Activated T-cell treated with anti-CD3 and anti-CD28 coated beads for 1 hour (primary cell): ENCODE measurements at regions not wholly inside any gene's neighbourhood (a gene's known extent, or its start where the extent isn't known, plus 50 kb on each side); places are given as distances from the start of the nearest gene placed in this dataset.

Source experiments
- DNase-seq: peaks from one replicate; pipeline ENCODE4 v3.0.0-alpha.2; 2020; ENCODE audit warnings: low read depth

DNA sequence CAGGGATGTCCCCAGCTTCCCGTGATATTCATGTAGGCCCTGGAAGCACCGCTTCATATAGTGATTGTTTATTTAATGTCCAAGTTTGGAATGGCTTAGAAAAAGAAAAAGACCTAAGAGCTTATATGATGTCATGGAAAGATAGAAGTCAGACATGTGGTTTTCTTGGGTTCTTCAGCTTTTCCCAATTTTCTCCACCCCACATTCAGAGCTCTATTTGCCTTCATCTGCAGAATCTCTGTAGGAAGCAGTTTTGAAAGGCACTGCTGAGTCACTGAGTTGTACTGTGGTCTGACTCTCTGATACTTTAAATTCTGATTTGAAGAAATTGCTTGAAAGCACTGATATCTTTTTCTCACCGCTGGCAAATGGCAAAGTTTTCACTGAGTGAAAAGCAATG lies 120.6 kb upstream of the EDNRA start:
- DNase-seq: no peak

DNA sequence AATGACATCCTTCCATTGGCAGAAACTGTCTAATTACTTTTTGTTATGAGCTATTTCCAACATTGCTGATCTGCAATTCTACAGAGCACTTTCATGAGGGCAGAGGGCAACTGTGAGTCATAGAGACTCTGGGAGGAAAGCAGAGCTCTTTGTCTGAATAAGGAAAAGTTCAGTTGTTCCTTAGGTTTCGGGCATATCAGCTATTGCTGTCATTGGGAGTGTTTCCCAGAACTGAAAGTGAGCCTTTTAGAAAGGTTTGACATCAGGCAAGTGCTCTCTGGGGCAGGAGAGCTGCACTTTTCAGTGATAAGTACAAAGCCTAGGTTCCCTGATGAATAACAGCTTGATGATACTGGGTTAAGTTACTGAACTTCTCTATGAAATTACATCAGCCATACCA lies 119.2 kb upstream of the EDNRA start:
- DNase-seq: no peak

DNA sequence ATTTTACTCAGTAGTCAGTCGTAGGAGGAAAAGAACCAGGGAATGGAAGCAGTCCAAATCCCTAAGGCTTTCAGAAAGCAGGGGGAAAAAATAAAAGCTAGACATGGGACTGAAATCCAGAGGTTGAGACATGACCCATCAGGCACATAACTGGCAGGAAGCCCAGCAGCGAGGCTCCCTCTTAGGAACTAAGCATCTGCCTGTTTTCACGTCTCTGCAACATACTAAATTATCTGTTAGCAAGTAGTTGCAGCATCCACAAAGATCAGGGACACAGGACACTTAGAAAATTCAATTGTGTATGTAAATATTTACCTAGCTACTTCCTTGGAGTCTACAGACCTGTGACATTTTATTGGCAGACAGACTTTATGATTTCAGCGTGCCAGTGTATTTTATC lies 118.0 kb upstream of the EDNRA start:
- DNase-seq: no peak

DNA sequence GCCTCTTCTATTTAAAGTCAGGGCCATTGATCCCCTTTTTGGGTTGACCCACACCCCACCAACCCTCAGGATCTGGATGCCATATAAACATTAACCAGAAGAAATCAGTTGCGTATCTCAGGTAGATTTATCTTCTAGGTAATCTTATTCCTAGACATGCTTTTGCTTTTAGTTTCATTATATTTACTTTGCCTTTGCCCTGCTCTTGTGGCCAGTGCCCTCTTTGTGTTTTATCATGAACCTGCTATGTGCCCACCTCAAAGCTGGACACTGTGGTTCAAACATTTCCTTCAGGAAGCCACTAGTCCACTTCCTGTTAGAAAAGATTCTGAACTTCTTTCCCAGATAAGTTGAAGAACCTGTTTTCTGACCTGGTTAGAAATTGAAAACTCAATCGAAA lies 117.4 kb upstream of the EDNRA start:
- no peak for DNase-seq

DNA sequence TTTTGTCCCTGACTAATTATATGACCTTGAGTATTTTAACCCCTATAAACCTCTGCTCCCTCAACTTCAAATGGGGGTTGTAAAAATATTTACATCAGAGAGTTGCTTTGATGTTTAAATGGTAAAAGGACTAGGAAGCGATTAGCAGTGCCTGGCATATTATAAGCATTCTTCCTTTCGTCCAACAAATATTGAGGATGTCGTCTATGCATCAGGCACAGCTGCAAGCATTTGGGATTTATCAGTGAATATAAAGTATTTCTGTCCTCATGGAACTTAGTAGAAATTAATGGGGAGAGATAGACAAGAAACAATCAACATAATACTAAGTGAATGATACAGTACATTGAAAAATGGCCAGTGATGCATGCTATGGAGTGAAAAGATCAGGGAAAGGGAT lies 115.5 kb upstream of the EDNRA start:
- DNase-seq: no peak

DNA sequence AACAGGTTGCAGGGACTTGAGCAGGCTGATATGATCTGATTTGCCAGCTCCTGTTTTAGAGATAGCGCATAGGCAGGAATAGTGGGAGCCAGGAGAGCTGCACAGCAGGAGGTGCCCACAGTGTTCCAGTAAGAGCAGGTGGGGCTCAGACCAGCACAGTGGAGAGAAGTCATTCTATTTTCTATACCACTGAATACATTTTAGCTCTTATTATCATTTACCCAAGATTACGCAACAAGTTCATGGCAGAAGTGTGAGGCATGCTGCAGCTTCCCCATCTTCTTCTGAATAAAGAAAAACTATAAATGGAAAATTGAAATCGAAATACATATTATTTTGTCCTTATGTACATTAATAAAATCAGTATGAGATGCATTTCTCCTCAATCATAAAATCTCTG lies 114.7 kb upstream of the EDNRA start:
- no peak for DNase-seq

DNA sequence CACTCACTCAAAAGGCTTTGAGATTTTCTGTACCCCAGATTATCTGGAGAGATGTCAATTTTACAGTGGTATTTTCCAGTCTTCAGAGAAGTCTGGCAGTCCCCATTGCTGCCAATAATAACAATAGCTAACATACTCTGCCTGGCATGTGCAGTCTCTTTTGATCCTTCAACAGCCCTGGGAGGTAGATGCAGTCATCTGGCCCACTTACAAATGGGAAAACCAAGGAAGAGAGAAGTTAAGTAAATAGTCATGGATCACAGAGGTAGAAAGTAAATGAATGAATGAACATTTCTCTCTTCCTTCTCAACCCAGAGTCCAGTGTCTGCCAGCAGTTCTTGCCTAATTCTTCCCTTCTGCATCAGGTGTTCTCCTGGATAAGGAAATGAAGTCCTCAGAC lies 113.0 kb upstream of the EDNRA start:
- DNase-seq: no peak

DNA sequence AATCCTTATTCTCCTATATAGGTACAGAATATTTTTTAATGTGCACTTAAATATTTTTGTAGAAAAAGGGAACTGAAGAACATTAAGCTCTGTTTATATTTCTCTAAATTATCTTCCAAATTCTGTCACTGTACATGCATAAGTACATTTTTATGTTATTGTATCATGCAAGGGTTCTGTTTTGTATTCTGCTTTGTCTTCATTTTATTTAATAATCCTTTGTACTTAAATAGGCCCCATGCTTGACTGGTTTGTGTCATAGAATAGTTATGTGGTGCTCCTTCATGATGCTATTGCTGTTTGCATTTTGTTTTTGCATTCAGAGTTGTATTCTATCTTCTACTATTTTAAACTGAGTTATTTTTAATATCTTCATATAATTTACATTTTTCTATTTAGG lies 111.9 kb upstream of the EDNRA start:
- no peak for DNase-seq

DNA sequence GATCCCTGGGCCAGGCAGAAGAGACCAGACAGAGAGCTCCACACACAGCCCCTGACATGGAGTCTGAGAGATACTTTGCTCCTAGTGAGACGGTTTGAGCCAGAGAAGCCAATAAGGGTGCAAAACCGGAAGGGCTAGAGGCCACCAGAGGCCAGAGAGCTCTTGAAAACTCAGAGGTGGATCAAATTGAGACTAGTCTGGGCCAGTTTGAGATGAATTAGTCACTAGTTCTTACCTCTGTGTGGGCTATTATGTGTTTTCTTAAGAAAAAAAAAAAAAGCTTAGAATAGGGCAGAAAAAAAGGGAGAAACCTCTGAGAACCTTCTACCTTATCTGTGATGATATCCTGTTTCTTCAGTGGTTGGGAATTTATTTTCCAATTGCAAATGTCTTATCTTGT lies 110.4 kb upstream of the EDNRA start:
- no peak for DNase-seq

DNA sequence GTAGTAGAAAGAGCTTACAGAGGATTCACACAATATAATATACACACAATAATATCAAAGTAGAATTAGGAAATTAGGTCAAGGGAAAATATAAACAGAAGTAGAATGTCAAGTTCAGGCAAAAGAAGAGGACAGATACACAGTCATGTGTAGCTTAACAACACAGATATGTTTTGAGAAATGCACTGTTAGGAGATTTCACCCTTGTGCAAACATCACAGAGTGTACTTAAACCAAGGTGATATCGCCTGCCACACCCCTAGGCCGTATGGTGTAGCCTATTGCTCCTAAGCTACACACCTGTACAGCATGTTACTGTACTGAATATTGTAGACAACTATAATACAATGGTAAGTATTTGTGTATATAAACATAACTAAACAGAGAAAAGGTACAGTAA lies 110.0 kb upstream of the EDNRA start:
- no peak for DNase-seq

DNA sequence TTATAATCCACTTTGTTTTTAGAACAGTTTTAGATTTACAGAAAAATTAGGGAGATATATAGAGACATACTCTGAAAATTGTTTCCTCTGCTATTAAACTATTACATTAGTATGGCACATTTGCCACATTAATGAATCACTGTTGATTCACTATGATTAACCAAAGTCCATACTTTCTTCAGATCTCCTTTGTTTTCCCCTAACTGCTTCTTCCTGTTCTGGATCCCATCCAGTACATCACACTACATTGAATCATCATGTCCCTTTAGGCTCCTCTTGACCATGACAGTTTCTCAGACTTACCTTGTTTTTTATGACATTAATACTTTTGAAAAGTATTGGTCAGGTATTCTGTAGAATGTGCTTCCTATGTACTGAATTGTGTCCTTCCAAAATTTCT lies 109.2 kb upstream of the EDNRA start:
- DNase-seq: no peak

DNA sequence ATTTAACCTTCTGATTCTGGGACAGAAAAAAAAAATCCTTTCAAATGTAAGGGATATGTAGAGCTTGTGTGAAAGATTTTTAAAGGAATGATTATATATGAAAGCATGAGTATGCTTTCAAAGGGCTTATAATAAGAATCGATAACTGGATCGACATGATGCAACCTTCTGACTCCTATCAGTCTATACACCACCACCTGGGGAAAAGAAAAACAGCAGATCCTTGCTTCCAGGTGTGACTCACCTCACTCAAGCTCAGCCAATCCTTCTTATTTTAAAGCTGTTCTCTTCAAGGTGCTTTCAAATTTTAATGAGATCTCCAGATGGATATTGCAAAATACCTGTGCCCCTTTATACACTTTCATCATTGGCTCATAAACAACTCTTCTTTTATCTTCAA lies 102.1 kb upstream of the EDNRA start:
- DNase-seq: no peak

DNA sequence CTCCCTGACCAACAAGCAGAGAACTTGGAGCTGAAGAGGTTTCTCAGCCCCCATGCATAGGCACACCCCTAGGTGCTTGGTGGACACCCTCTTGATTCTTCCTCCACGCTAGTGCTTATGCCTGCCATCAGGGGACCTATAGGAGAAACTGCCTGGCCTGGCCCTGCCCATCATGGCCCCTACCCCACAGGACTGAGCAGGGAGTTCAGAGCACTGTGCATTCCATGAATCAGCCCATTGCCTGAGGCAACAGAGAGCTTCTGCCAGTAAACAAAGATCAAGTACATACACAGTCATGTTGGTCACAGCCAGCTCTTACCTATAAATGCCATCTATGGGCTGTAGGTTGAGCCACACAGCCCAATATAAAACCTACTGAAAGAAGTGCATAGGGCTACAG lies 99.1 kb upstream of the EDNRA start:
- no peak for DNase-seq

DNA sequence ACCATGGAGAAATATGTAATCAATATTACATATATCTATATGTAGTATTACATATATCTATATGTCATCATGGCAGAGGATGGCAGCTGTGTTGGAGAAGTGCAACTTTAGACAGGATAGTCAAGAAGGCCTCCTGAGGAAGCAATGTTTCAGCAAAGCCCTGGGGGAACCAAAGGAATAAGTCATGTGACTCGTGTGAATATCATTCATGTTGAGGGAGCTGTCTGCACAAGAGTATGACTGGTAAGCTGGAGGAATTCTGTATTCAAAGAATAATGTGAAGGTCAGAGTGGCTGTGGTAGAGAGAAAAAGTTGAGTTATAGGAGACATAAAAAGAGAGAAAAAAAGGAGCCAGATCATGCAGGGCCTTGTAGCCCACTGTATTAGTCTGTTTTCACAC lies 92.9 kb upstream of the EDNRA start:
- DNase-seq: no peak

DNA sequence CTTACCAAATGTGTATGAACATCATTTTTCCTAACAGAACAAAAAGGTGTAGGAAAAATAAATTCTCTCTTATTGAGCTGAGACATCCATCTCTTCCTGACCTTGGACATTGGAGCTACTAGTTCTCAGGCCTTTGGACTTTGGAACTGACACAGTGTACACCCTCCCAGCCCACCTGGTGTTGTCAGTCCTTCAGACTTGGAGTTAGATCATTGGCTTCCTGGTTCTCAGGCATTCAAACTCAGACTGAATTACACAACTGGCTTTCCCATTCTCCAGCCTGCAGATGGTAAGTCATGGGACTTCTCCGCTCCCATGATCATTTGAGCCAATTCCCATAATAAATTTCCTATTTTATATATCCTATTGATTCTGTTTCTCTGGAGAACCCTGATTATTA lies 84.8 kb upstream of the EDNRA start:
- DNase-seq: no peak

DNA sequence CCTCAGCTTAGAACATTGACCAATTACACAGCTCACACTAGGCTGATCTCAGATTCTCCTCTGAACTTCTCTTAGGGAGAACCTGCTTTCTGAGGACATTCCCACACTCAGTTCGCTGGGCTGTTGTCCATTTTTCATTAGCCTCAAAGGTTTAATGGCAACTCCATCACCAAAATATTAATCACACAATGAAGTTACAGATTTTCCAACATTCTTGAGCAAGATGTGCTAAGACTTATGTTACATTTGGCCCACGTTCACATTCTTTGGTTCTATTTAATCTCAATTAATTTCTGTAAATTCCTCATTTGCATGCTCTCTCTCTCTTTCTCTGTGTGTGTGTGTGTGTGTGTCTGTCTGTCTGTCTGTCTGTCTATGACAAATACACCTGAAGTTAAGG lies 82.3 kb upstream of the EDNRA start:
- DNase-seq: no peak

DNA sequence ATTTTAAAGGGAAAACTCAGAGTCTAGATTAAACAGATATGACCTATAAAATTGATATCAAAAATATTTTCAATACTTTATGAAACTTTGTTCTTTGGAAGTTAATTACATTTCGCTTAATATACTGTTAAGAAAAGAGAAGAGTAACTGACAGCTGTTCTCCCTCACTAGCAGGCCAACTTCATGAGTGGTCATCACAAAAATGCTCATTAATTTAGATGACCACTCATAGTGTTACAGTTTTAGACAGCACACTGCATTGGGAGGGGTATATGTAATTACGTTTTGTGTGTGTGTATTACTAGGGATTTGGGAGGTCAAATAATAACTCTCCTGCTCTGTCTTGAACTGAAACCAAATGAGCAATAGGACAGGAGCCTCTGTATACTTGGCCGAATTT lies 80.2 kb upstream of the EDNRA start:
- DNase-seq: no peak

DNA sequence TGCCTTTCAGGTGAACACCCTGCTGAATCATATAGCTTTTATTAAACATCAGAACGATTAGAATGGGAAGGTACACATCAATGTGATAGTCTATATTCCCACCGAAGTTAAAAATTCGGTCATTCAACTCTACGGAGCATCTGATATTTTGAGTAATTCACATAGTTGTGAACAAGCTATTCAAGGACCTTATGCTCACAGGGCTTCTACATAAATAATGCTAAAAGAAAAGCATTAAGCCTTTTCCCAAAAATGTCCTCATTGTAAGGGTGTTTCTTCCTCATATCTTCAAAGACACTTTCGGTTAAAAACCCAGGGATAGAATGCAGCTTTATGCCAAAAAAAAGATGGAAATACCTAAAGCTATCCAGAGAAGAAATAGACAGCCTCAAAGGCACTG lies 79.7 kb upstream of the EDNRA start:
- DNase-seq: no peak

DNA sequence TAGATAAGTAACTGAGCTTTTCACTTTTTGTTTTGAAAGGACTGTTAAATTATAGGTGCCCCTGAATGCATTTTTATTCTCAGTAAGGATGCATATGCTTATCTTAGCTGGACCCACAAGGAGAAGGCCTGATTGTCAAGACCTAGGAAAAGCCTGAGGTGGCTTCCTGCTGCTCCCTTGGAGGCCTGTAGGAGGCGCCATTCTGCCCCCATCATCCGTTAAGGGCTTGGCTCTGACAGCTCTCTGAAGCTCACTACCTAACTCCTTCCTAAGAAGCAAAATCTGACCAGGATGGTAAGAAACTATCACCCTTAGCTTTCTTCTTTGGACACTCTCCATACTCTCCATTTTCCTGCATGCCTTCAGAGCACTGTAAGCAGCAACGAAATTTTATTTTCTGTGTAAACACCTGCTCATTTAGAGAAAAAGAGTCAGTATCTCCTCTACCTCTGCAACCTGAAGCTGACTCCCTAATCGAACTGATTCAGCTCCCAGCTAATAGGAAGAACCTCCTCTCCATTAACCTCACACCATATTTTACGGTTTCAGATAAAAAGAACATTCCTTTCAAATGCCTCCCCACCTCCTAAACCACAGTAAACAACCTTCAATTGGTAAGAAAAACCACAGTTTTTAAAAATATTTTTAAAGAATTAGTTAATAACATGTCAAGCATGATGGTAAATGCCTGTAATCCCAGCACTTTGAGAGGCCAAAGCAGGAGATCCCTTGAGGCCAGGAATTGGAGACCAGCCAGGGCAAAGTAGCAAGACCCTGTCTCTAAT lies 73.4 kb upstream of the EDNRA start:
- DNase-seq: no peak

DNA sequence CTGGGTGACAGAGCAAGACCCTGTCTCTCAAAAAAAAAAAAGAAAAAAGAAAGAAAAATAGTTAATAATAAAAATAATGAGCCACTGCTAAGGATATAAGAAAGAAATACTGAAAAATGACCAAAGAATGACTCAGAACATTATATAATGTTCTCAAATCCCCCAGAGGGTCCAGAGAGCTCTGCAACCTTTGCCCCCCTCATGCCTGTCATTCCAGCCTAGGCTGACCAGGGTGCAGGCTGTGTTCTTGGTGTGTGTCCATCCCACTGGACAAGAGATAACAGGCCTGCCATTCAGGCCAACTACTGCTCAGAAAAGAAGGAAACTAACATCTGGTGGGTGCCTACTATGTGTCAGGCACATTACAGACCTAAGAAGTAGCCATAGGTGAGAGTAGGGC lies 72.7 kb upstream of the EDNRA start:
- no peak for DNase-seq

DNA sequence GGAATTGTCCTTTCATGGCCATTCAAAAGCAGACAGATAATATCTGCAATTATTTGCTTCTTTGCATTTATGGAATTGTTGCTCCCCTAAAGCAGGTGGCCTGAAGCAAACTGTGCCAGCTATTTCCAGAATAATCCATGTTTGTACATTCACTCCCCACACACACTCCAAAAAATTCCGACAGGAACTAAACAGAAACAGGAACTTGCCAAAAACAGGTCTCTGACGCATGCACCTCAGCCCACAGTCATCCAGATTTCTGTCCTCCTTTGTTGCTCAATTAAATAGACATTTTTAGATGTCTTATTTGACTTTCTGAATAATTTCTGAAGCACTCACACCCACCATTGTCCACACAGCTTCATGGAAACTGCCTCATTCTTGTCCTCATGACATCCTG lies 71.5 kb upstream of the EDNRA start:
- DNase-seq: no peak

DNA sequence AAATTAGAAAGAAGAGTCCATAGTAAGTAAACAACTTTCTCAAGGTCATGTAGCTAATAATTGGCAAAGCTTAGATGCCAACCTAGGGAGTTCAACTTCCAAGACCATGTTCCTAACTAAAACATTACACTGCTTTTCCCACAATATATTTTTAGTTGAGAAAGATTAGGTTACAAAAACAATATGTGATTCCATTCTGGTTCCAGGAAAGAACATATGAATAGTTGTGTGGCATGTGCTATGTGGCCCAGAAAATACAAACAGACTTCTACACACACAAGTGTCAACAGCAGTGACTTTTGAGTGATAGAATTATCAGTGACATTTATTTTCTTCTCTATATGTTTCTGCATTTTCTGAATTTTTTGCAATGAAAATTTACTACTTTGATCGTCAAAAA lies 62.7 kb upstream of the EDNRA start:
- no peak for DNase-seq

DNA sequence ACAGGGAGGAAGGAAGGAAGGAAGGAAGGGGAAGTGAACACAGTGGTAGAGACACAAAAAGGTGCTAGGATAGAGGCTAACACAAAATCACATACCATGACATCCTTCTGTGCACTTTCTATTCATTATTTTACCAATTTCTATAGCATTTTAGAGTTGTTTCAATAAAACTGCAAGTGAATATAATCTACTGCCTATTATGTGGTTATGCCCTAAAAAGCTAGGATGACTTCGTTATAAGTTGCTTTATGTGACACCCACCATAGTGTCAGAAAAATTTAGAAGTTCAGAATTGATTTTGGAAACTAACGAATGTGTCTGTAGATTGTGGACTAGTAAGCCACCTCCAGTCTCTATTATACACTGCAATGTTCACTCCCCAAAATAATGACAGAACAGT lies 59.4 kb upstream of the EDNRA start:
- no peak for DNase-seq

DNA sequence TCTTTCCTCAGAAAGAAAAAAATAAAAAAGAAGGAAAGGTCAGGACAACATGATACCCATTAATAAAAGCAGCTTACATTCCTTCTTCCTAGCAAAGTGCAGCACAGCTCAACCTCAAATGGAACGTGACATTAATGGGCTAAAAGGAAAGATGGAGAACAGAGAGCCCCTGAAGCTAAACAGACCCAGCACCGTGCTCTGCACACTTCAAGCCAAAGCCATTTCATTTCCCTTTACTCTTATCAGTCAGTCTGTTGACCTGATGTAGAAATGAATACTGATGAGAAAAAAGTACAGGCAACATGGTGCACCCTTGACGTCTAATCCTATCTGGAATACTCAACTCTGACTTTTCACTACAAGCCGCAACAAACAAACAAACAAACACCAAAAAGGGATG lies 57.7 kb upstream of the EDNRA start:
- DNase-seq: no peak

DNA sequence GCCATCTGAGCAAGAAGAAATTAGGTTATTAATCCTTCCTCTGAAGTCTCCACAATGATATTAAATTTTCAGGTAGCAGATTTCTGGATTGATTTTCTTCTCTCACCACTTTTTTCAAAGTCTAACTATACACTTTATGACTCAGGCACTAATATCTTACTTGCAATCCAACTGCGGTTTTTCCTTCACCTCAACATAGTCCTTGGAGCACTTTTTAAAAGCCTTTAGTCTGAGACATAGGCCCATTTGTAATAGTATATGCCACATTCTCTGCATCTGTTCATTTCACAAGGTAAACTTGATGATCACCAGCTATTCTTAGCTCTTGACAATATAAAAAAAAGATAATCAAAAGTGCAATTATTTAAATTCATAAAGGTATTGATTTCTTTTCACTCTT lies 55.9 kb upstream of the EDNRA start:
- DNase-seq: no peak
